ENCODE measurements at regions not wholly inside any gene's neighbourhood (a gene's known extent, or its start where the extent isn't known, plus 50 kb on each side); places are given as distances from the start of the nearest gene placed in this dataset.

DNA sequence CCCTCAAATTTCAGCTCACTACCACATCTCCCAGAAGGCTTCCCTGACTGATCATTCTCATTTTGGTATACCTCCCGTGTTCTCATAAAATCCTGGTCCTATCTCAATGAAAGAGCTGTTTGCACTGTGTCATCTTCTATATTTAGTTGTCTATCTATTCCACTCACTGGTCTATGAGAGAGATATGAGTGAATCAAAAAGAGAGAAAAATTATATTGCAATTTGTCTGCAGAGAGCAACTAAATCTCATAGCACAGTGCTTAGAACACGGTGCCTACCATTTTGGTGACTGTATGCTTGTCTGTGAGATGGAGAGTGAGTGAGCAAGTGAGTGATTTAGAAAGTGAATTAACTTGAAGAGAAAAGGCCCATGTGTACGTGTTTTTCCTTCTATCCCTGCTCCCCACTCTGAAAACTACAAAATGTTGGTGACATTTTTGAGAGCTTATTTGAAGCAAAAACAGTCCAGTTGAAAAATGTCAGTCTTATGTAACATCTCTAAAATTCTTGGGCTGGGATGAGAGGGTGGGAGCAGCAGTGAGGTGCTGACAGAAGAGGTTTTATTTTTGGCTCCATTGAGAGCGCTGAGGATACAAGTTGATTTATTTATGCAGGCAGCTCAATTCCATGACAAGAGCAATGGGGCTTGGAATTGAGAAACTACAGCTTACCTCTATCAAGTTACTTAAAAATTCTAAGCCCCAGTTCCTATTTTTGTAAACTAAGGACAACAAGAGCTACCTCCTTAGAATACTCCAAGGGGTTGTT is 373.5 kb upstream of the CHST9 start:
- Histone ChIP-seq H3K9me3 (ENCODE audit: control insufficient read depth, insufficient read depth, low read length) (no peaks in the 10 kb centered on the region), H3K4me3 (ENCODE audit: insufficient read depth, low read depth, low read length) (no peak overlapping the region), H2AK9ac (replicated peaks; ENCODE audit: low read depth, low read length, poor library complexity) (no peak overlapping the region), H3K4me2 (ENCODE audit: low read depth, low read length) (no peak overlapping the region), H2BK120ac (ENCODE audit: low read depth, low read length) (no peak overlapping the region), H3K27ac (ENCODE audit: insufficient read depth, low read length) (no peak overlapping the region), H2BK15ac (ENCODE audit: low read depth, low read length) (no peak overlapping the region), H3K4me1 (ENCODE audit: control insufficient read depth, insufficient read depth, low read length) (no peaks in the 10 kb centered on the region), H3K23ac (ENCODE audit: low read depth, low read length) (no peak overlapping the region), H4K5ac (ENCODE audit: low read depth, low read length) (no peak overlapping the region), H3K36me3 (ENCODE audit: control insufficient read depth, insufficient read depth, low read length) (no peaks in the 10 kb centered on the region), H4K20me1 (ENCODE audit: insufficient read depth, low read length) (no peaks in the 10 kb centered on the region), H2BK5ac (ENCODE audit: low read depth, low read length, poor library complexity, severe bottlenecking) (no peak overlapping the region), H3K27me3 (ENCODE audit: control insufficient read depth, insufficient read depth, low read length) (no peaks in the 10 kb centered on the region), H3K9ac (ENCODE audit: low read depth, low read length) (no peak overlapping the region), H3K56ac (ENCODE audit: extremely low read depth, insufficient read depth, low read length) (no peak overlapping the region), H3K9me1 (ENCODE audit: insufficient read depth, low read length) (no peaks in the 10 kb centered on the region), H4K91ac (ENCODE audit: insufficient read depth, low read depth, low read length) (no peak overlapping the region), H4K8ac (ENCODE audit: low read depth in 2 of 2, low read length in 2 of 2) (no peak overlapping the region), H2BK20ac (ENCODE audit: low read depth, low read length) (no peak overlapping the region), H2AK5ac (ENCODE audit: low read depth, low read length) (no peak overlapping the region), H3K79me1 (ENCODE audit: low read depth in 1 of 2, low read length in 2 of 2) (no peaks in the 10 kb centered on the region), H2AFZ (replicated peaks; ENCODE audit: low read length, poor library complexity) (no peak overlapping the region), H3K14ac (replicated peaks; ENCODE audit: low read depth, low read length) (no peak overlapping the region), H3K18ac (ENCODE audit: low read depth, low read length) (no peak overlapping the region), H3K4ac (ENCODE audit: low read depth, low read length) (no peak overlapping the region)
- ChIA-PET CTCF (no interaction called here), POLR2A (ENCODE audit: unreplicated experiment) (no interaction called here)
- ATAC-seq (ENCODE audit: low read depth) (no peak), DNase-seq (no peak)
- BruUV-seq (replicated peaks): no TSS peak
- no CpG with 5 or more reads among the region's 4 CpGs for WGBS, 2 experiments (ENCODE audit: extremely low coverage in 2 of 2, insufficient read length in 1 of 2)
- in situ Hi-C loops (cut with MboI; ENCODE audit: low sequenced_read_pairs) (no loop called here), dilution Hi-C loops (cut with HindIII; ENCODE audit: low sequenced_read_pairs, unreplicated experiment) (no loop called here), intact Hi-C loops (cut with micrococcal nuclease) (no loop called here)
- TF ChIP-seq, protein P1, sequence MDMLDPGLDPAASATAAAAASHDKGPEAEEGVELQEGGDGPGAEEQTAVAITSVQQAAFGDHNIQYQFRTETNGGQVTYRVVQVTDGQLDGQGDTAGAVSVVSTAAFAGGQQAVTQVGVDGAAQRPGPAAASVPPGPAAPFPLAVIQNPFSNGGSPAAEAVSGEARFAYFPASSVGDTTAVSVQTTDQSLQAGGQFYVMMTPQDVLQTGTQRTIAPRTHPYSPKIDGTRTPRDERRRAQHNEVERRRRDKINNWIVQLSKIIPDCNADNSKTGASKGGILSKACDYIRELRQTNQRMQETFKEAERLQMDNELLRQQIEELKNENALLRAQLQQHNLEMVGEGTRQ (IDR thresholded peaks at IDR 0.05; ENCODE audit: low read depth, low read length): no peak
- TF ChIP-seq RFX5 (IDR thresholded peaks at IDR 0.05; ENCODE audit: low read depth, low read length): no peak
- no peak for TF ChIP-seq SMC3 (IDR thresholded peaks at IDR 0.05; ENCODE audit: low read depth, low read length)
- no peak for TF ChIP-seq POLR2A (IDR thresholded peaks at IDR 0.05; ENCODE audit: low read depth, low read length)
- no peak for TF ChIP-seq MAFK (IDR thresholded peaks at IDR 0.05; ENCODE audit: low read depth, low read length)
- TF ChIP-seq MXI1 (IDR thresholded peaks at IDR 0.05; ENCODE audit: borderline replicate concordance, low read depth, low read length): no peak
- TF ChIP-seq, protein P2, sequence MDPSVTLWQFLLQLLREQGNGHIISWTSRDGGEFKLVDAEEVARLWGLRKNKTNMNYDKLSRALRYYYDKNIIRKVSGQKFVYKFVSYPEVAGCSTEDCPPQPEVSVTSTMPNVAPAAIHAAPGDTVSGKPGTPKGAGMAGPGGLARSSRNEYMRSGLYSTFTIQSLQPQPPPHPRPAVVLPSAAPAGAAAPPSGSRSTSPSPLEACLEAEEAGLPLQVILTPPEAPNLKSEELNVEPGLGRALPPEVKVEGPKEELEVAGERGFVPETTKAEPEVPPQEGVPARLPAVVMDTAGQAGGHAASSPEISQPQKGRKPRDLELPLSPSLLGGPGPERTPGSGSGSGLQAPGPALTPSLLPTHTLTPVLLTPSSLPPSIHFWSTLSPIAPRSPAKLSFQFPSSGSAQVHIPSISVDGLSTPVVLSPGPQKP (IDR thresholded peaks at IDR 0.05; ENCODE audit: borderline replicate concordance, low read depth, low read length): no peak
- no peak for TF ChIP-seq BHLHE40 (IDR thresholded peaks at IDR 0.05; ENCODE audit: low read depth, low read length)
- no peak for TF ChIP-seq RAD21 (IDR thresholded peaks at IDR 0.05; ENCODE audit: low read length)
- TF ChIP-seq, protein P3, sequence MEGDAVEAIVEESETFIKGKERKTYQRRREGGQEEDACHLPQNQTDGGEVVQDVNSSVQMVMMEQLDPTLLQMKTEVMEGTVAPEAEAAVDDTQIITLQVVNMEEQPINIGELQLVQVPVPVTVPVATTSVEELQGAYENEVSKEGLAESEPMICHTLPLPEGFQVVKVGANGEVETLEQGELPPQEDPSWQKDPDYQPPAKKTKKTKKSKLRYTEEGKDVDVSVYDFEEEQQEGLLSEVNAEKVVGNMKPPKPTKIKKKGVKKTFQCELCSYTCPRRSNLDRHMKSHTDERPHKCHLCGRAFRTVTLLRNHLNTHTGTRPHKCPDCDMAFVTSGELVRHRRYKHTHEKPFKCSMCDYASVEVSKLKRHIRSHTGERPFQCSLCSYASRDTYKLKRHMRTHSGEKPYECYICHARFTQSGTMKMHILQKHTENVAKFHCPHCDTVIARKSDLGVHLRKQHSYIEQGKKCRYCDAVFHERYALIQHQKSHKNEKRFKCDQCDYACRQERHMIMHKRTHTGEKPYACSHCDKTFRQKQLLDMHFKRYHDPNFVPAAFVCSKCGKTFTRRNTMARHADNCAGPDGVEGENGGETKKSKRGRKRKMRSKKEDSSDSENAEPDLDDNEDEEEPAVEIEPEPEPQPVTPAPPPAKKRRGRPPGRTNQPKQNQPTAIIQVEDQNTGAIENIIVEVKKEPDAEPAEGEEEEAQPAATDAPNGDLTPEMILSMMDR (conservative IDR thresholded peaks at IDR 0.05; ENCODE audit: low read depth, low read length): no peak
